A673 (cell line): ENCODE measurements at regions not wholly inside any gene's neighbourhood (a gene's known extent, or its start where the extent isn't known, plus 50 kb on each side); places are given as distances from the start of the nearest gene placed in this dataset.

Experiments
- EZH2 ChIP-seq: fragments of 200-600 bp; sonication (generic); IDR thresholded peaks from 2 replicates; pipeline ENCODE4 v1.6.1; 2017; ENCODE audit warnings: borderline replicate concordance, low read depth, mild to moderate bottlenecking, mixed read lengths, antibody characterized with exemption, low read length; ENCODE audit not compliant: poor library complexity, severe bottlenecking
- TF ChIP-seq, protein P1 (sequence below): fragments of 300-800, 200-600 bp; sonication (generic); conservative IDR thresholded peaks from 2 replicates; pipeline ENCODE4 v1.5.1; 2017; ENCODE audit warnings: low read depth, mild to moderate bottlenecking, antibody characterized with exemption, low read length, moderate library complexity, mixed read lengths

DNA sequence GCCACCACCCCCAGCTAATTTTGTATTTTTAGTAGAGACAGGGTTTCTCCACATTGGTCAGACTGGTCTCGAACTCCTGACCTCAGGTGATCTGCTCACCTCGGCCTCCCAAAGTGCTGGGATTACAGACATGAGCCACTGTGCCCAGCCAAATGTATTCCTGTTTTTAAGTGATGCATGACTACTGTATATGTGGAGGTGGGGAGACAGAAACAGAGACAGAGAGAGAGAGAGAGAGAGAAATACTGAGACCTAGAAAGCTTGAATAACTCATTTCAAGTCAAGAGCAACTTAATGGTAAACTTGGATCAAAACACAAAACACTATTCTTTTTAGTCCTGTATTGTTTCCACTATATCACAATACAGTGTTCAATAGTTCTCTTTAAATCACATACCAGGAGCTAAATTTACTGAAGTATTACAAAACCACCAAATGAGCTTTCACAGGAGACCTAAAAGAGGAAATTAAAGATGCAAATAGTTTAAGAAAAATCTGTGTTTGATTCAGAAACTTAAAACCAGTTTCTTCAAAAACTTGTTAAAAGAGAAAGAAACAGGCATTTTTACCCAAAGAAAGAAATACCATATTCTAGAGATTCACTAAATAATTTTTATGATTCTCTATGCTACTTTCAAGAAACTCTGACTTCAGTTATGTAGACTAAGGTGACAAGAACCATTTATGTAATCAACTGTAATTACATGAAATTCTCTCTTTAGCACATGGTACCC, 188.7 kb downstream of the ETS1 start:
- TF ChIP-seq, protein P1, sequence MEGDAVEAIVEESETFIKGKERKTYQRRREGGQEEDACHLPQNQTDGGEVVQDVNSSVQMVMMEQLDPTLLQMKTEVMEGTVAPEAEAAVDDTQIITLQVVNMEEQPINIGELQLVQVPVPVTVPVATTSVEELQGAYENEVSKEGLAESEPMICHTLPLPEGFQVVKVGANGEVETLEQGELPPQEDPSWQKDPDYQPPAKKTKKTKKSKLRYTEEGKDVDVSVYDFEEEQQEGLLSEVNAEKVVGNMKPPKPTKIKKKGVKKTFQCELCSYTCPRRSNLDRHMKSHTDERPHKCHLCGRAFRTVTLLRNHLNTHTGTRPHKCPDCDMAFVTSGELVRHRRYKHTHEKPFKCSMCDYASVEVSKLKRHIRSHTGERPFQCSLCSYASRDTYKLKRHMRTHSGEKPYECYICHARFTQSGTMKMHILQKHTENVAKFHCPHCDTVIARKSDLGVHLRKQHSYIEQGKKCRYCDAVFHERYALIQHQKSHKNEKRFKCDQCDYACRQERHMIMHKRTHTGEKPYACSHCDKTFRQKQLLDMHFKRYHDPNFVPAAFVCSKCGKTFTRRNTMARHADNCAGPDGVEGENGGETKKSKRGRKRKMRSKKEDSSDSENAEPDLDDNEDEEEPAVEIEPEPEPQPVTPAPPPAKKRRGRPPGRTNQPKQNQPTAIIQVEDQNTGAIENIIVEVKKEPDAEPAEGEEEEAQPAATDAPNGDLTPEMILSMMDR: no peak
- no peak for TF ChIP-seq EZH2
